Neural cell (in vitro differentiated cells): ENCODE measurements at regions not wholly inside any gene's neighbourhood (a gene's known extent, or its start where the extent isn't known, plus 50 kb on each side); places are given as distances from the start of the nearest gene placed in this dataset.

Experiments
- H2AFZ ChIP-seq: fragments of 200-600, 300-800 bp; sonication (generic), shearing (Covaris generic); 2 replicates; pipeline ENCODE4 v1.6.0; 2014; ENCODE audit warnings: low read depth, mild to moderate bottlenecking, antibody characterized with exemption, low read length, moderate library complexity
- H3F3A ChIP-seq: fragments of 200-600 bp; shearing (Covaris generic); 2 replicates; pipeline ENCODE4 v1.6.1; 2016; ENCODE audit warnings: mild to moderate bottlenecking, moderate library complexity, mixed read lengths, antibody characterized with exemption, low read length; ENCODE audit not compliant: insufficient read depth, poor library complexity, severe bottlenecking
- H3K27ac ChIP-seq: fragments of 200-600, 300-800 bp; sonication (generic), shearing (Covaris generic); 2 replicates; pipeline ENCODE4 v1.5.1; 2014; ENCODE audit warnings: mild to moderate bottlenecking, low read length, moderate library complexity
- H3K27me3 ChIP-seq: fragments of 300-800, 200-600 bp; sonication (generic), shearing (Covaris generic); 2 replicates; pipeline ENCODE4 v1.6.0; 2014; ENCODE audit warnings: mild to moderate bottlenecking, low read depth, low read length, moderate library complexity; ENCODE audit not compliant: insufficient read depth
- H3K36me3 ChIP-seq: fragments of 300-800, 200-600 bp; sonication (generic), shearing (Covaris generic); 2 replicates; pipeline ENCODE4 v1.5.1; 2014; ENCODE audit warnings: mild to moderate bottlenecking, antibody characterized with exemption, low read length, moderate library complexity; ENCODE audit not compliant: insufficient read depth
- H3K4me2 ChIP-seq: fragments of 300-800, 200-600 bp; sonication (generic), shearing (Covaris generic); 2 replicates; pipeline ENCODE4 v1.6.0; 2014; ENCODE audit warnings: mild to moderate bottlenecking, low read length
- H3K4me3 ChIP-seq: fragments of 300-800, 200-600 bp; sonication (generic), shearing (Covaris generic); 2 replicates; pipeline ENCODE4 v1.5.1; 2014; ENCODE audit warnings: mild to moderate bottlenecking, low read length, moderate library complexity
- H3K79me2 ChIP-seq: fragments of 200-600 bp; shearing (Covaris generic); replicated peaks from 2 replicates; pipeline ENCODE4 v1.6.0; 2014; ENCODE audit warnings: mild to moderate bottlenecking, low read length, moderate library complexity; ENCODE audit not compliant: insufficient read depth
- H3K9ac ChIP-seq: fragments of 300-800, 200-600 bp; sonication (generic), shearing (Covaris generic); 2 replicates; pipeline ENCODE4 v1.6.1; 2016; ENCODE audit warnings: mild to moderate bottlenecking, low read length, mixed read lengths
- H3K9me2 ChIP-seq: fragments of 200-600 bp; shearing (Covaris generic); 2 replicates; pipeline ENCODE4 v1.6.1; 2016; ENCODE audit warnings: mild to moderate bottlenecking, low read length, mixed read lengths; ENCODE audit not compliant: insufficient read depth
- H3K9me3 ChIP-seq: fragments of 200-600, 300-800 bp; sonication (generic), shearing (Covaris generic); 2 replicates; pipeline ENCODE4 v1.6.1; 2016; ENCODE audit warnings: mild to moderate bottlenecking, mixed run types, low read length, moderate library complexity, mixed read lengths
- H4K20me1 ChIP-seq: fragments of 200-600 bp; shearing (Covaris generic); 2 replicates; pipeline ENCODE4 v1.6.1; 2016; ENCODE audit warnings: mild to moderate bottlenecking, mixed run types; ENCODE audit not compliant: insufficient read depth
- CTCF ChIP-seq: fragments of 450-650 bp; IDR thresholded peaks from 2 replicates; pipeline ENCODE4 v1.5.1; 2014; ENCODE audit warnings: antibody characterized with exemption, mild to moderate bottlenecking, moderate library complexity; ENCODE audit not compliant: poor library complexity, severe bottlenecking
- EP300 ChIP-seq: fragments of 450-650 bp; conservative IDR thresholded peaks from 2 replicates; pipeline ENCODE4 v1.6.1; 2014; ENCODE audit warnings: antibody characterized with exemption, mild to moderate bottlenecking, moderate library complexity; ENCODE audit not compliant: poor library complexity, severe bottlenecking
- EZH2 ChIP-seq: fragments of 200-600, 300-800 bp; shearing (Covaris generic), sonication (generic); IDR thresholded peaks from 2 replicates; pipeline ENCODE4 v1.6.1; 2014; ENCODE audit warnings: antibody characterized with exemption, low read length, borderline replicate concordance, mild to moderate bottlenecking; ENCODE audit not compliant: insufficient read depth, poor library complexity, severe bottlenecking
- MXI1 ChIP-seq: fragments of 450-650 bp; conservative IDR thresholded peaks from 2 replicates; pipeline ENCODE4 v1.6.1; 2014; ENCODE audit warnings: antibody characterized with exemption, mild to moderate bottlenecking; ENCODE audit not compliant: poor library complexity, severe bottlenecking
- POLR2AphosphoS5 ChIP-seq: IDR thresholded peaks from 2 replicates; pipeline ENCODE4 v1.6.1; 2012
- RAD21 ChIP-seq: fragments of 450-650 bp; conservative IDR thresholded peaks from 2 replicates; pipeline ENCODE4 v1.6.1; 2014; ENCODE audit warnings: antibody characterized with exemption, mild to moderate bottlenecking, moderate library complexity
- SMC3 ChIP-seq: fragments of 450-650 bp; conservative IDR thresholded peaks from 2 replicates; pipeline ENCODE4 v1.6.1; 2014; ENCODE audit warnings: antibody characterized with exemption, mild to moderate bottlenecking, moderate library complexity; ENCODE audit not compliant: poor library complexity
- TAF1 ChIP-seq: IDR thresholded peaks from 2 replicates; pipeline ENCODE4 v1.6.1; 2012; ENCODE audit warnings: low read depth
- TF ChIP-seq, protein P1 (sequence below): IDR thresholded peaks from 2 replicates; pipeline ENCODE4 v1.6.1; 2012; ENCODE audit warnings: borderline replicate concordance

GRCh38 chr17:70865993-70866804, 696.9 kb downstream of the KCNJ2 start:
- no peaks in the 10 kb centered on the region for H3K27me3 ChIP-seq
- H3K27ac ChIP-seq: no peak overlapping the region
- H3K79me2 ChIP-seq: no peaks in the 10 kb centered on the region
- no peak overlapping the region for H3K4me2 ChIP-seq
- no peaks in the 10 kb centered on the region for H3K9me2 ChIP-seq
- H3K9ac ChIP-seq: no peak overlapping the region
- no peaks in the 10 kb centered on the region for H3F3A ChIP-seq
- H4K20me1 ChIP-seq: no peaks in the 10 kb centered on the region
- no peak overlapping the region for H2AFZ ChIP-seq
- no peaks in the 10 kb centered on the region for H3K9me3 ChIP-seq
- TF ChIP-seq EZH2 (no peak), CTCF (no peak), SMC3 (no peak), RAD21 (no peak), MXI1 (no peak), TAF1 (no peak), EP300 (no peak), POLR2AphosphoS5 (no peak)
- TF ChIP-seq, protein P1, sequence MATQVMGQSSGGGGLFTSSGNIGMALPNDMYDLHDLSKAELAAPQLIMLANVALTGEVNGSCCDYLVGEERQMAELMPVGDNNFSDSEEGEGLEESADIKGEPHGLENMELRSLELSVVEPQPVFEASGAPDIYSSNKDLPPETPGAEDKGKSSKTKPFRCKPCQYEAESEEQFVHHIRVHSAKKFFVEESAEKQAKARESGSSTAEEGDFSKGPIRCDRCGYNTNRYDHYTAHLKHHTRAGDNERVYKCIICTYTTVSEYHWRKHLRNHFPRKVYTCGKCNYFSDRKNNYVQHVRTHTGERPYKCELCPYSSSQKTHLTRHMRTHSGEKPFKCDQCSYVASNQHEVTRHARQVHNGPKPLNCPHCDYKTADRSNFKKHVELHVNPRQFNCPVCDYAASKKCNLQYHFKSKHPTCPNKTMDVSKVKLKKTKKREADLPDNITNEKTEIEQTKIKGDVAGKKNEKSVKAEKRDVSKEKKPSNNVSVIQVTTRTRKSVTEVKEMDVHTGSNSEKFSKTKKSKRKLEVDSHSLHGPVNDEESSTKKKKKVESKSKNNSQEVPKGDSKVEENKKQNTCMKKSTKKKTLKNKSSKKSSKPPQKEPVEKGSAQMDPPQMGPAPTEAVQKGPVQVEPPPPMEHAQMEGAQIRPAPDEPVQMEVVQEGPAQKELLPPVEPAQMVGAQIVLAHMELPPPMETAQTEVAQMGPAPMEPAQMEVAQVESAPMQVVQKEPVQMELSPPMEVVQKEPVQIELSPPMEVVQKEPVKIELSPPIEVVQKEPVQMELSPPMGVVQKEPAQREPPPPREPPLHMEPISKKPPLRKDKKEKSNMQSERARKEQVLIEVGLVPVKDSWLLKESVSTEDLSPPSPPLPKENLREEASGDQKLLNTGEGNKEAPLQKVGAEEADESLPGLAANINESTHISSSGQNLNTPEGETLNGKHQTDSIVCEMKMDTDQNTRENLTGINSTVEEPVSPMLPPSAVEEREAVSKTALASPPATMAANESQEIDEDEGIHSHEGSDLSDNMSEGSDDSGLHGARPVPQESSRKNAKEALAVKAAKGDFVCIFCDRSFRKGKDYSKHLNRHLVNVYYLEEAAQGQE: no peak
- H3K36me3 ChIP-seq: no peaks in the 10 kb centered on the region
- no peak overlapping the region for H3K4me3 ChIP-seq

DNA sequence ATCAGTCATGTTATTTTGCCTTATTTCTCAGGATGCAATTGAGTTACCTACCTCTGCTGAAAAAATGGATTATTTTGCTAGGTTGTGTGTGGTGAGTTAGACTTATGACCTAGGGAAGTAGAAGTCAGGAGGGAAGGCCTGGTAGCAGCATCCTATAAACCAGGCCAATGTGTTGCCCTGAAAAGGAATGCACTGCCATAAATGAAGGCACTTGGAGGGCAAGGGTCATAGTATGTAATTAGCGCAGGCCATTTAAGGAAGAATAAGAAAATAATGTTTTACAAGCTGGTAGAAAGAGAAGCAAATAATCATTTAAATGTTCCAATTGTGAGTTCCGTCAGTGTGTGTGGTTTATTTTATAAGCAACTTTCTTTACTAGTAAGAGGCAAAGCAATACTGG, 698.8 kb downstream of the KCNJ2 start:
- Histone ChIP-seq H3K27ac (no peak overlapping the region), H4K20me1 (no peaks in the 10 kb centered on the region), H3K4me2 (no peak overlapping the region), H3K9me2 (no peaks in the 10 kb centered on the region), H3K27me3 (no peaks in the 10 kb centered on the region), H3K36me3 (no peaks in the 10 kb centered on the region), H3F3A (no peaks in the 10 kb centered on the region), H3K4me3 (no peak overlapping the region), H3K79me2 (no peaks in the 10 kb centered on the region), H2AFZ (no peak overlapping the region), H3K9ac (no peak overlapping the region), H3K9me3 (no peaks in the 10 kb centered on the region)
- TF ChIP-seq POLR2AphosphoS5 (no peak), EZH2 (no peak), EP300 (no peak)
